Fibroblast of upper back skin (primary cell): ENCODE measurements at regions not wholly inside any gene's neighbourhood (a gene's known extent, or its start where the extent isn't known, plus 50 kb on each side); places are given as distances from the start of the nearest gene placed in this dataset.
A peak's percentile ranks its signal among the peaks of the same experiment; 100 is the strongest.

Experiments
- DNase-seq: peaks from one replicate; pipeline ENCODE4 v3.0.0-alpha.2; 2013

GRCh38 chr6:25013246-25013645 lies 77.5 kb upstream of the RIPOR2 start:
- DNase-seq, result no peak

- no peak for DNase-seq
These were observed 78.6 kb upstream of the RIPOR2 start for GRCh38 chr6:25014369-25014768.

GRCh38 chr6:25014791-25015560 lies 79.2 kb upstream of the RIPOR2 start:
- DNase-seq, result peak; percentile 65

GRCh38 chr6:25016014-25016720 lies 80.4 kb upstream of the RIPOR2 start:
- DNase-seq, result peak; percentile 63

GRCh38 chr6:25017486-25017885 lies 81.7 kb upstream of the RIPOR2 start:
- no peak for DNase-seq

- peak; percentile 65 for DNase-seq
These were observed 82.3 kb upstream of the RIPOR2 start for GRCh38 chr6:25017932-25018567.

GRCh38 chr6:25018568-25018954 lies 82.8 kb upstream of the RIPOR2 start:
- DNase-seq, result no peak

GRCh38 chr6:25022140-25022553 lies 86.4 kb upstream of the RIPOR2 start:
- peak; percentile 55 for DNase-seq

- DNase-seq, result no peak
These were observed 88.0 kb upstream of the RIPOR2 start for GRCh38 chr6:25023781-25024180.

GRCh38 chr6:25024821-25025220 lies 89.1 kb upstream of the RIPOR2 start:
- DNase-seq, result no peak

GRCh38 chr6:25025248-25025918 lies 89.6 kb upstream of the RIPOR2 start:
- no peak for DNase-seq

- DNase-seq, result no peak
These were observed 90.2 kb upstream of the RIPOR2 start for GRCh38 chr6:25025919-25026301.

- no peak for DNase-seq
These were observed 91.0 kb upstream of the RIPOR2 start for GRCh38 chr6:25026723-25027122.

GRCh38 chr6:25027221-25027916 lies 91.6 kb upstream of the RIPOR2 start:
- no peak for DNase-seq

- DNase-seq, result no peak
These were observed 92.6 kb upstream of the RIPOR2 start for GRCh38 chr6:25028328-25028727.

GRCh38 chr6:25032934-25033333 lies 97.2 kb upstream of the RIPOR2 start:
- DNase-seq, result no peak

GRCh38 chr6:25034431-25034921 lies 98.7 kb upstream of the RIPOR2 start:
- DNase-seq, result no peak

- no peak for DNase-seq
These were observed 99.4 kb upstream of the RIPOR2 start for GRCh38 chr6:25035174-25035511.

- no peak for DNase-seq
These were observed 100.0 kb upstream of the RIPOR2 start for GRCh38 chr6:25035512-25036435.

- DNase-seq, result no peak
These were observed 100.7 kb upstream of the RIPOR2 start for GRCh38 chr6:25036461-25036860.

- no peak for DNase-seq
These were observed 102.5 kb upstream of the RIPOR2 start for GRCh38 chr6:25038300-25038699.

GRCh38 chr6:25038999-25039398 lies 103.2 kb upstream of the RIPOR2 start:
- DNase-seq, result no peak
